ENCODE measurements at regions not wholly inside any gene's neighbourhood (a gene's known extent, or its start where the extent isn't known, plus 50 kb on each side); places are given as distances from the start of the nearest gene placed in this dataset.

DNA sequence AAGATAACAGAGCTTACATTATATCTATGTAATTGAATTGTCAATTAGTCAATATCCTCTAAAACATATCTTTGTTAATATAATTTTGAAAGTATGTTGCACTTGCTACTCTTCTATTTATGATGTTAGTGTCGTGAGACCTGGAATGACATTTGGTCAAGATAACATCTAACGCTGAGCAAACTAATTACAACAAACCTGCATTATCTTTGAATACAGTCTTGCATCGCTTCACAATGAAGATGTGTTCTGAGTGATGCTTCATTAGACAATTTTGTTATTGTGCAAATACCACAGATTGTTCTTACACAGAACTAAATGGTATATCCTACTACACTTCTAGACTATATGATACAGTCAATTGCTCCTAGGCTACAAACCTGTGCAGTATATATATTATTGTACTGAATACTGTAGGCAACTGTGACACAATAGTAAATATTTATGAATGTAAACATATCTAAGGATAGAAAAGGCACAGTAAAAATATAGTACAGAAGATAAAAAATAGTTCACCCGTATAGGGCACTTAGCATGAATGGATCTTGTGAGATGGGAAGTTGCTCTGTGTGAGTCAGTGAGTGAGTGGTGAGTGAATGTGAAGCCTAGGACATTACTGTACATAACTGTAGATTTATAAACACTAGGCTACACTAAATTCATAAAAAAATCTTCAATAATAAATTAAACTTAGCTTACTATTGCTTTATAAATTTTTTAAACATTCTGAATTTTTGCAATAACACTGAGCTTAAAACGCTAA, 1773.8 kb downstream of the PCDH9 start:
- Mint-ChIP-seq H3K27me3 (no peaks in the 10 kb centered on the region), H3K9me3 (peaks cover 5 to 11% of the 10 kb centered on the region in 2 donors), H3K4me1 (ENCODE audit: low read depth in 2 of 2) (no peaks in the 10 kb centered on the region), H3K36me3 (ENCODE audit: insufficient read depth) (no peaks in the 10 kb centered on the region), H3K4me3 (no peak overlapping the region), H3K27ac (no peak overlapping the region)
- ATAC-seq (replicated peaks) (no peak), DNase-seq (no peak)

DNA sequence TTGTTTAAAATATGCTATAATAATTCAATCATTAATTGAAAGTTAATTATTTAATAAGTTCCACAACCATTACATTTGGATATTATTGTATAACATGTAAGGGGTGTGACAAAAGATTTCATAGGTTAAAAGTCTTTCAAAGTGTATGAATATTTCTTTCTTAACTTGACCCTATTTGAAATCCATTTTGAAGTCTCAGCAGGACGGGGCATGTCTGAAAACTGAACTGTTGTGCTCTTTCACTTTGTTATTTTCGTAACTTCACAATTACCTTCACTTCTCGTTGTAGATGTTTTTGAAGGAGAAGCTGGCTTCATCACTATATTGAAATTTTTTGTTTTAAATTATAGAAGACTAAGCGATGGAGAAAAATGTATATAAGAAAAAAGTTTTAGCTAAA, 1775.7 kb downstream of the PCDH9 start:
- no peak for ATAC-seq (replicated peaks)
- Mint-ChIP-seq H3K4me1 (ENCODE audit: low read depth in 2 of 2) (no peaks in the 10 kb centered on the region), H3K9me3 (peaks cover 6 to 11% of the 10 kb centered on the region in 2 donors), H3K27ac (no peak overlapping the region), H3K36me3 (ENCODE audit: insufficient read depth) (no peaks in the 10 kb centered on the region), H3K27me3 (no peaks in the 10 kb centered on the region), H3K4me3 (no peak overlapping the region)
- DNase-seq, result no peak

DNA sequence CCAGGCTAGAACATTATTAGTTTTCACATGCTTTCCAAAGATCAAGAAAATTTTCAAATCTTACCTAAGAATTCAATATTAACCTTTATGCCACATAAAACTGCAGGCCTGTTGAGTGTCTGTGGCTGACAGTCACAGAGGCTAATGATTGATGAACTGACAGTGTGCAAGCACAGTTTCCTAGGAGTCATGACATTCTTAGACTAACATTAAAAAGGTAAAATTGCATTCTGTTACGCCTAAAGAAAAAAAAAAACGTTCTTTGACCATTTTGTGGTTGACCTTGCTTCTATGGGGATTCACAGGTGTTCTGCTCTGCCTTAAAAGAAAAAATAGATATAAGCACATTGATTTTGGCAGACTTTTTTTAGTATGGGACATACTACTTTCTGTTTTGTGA, 1776.2 kb downstream of the PCDH9 start:
- Mint-ChIP-seq H3K9me3 (peaks cover 6 to 11% of the 10 kb centered on the region in 2 donors), H3K4me1 (ENCODE audit: low read depth in 2 of 2) (no peaks in the 10 kb centered on the region), H3K36me3 (ENCODE audit: insufficient read depth) (no peaks in the 10 kb centered on the region), H3K27ac (no peak overlapping the region), H3K4me3 (no peak overlapping the region), H3K27me3 (no peaks in the 10 kb centered on the region)
- DNase-seq (no peak), ATAC-seq (replicated peaks) (no peak)

DNA sequence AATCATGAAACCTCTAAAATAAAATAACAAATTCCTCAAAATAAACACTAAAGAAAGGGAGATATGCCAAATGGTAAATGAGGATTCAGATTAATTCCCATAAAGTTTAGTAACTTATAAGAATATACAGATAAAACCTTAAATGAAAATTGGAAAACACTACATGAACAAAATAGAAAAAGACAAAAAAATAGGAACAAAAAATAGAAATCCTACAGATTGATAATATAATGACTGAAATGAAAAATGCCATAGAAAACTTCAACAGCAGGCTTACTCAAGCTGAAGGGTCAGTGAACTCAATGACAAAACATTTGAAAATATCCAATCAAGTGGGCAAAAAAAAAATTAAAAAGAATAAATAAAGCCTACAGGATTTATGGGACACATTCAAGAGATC, 1784.8 kb downstream of the PCDH9 start:
- H3K36me3 Mint-ChIP-seq (ENCODE audit: insufficient read depth), result no peaks in the 10 kb centered on the region
- DNase-seq, result no peak
- H3K9me3 Mint-ChIP-seq, result peaks cover 11 to 25% of the 10 kb centered on the region in 2 donors
- H3K27me3 Mint-ChIP-seq, result no peaks in the 10 kb centered on the region
- H3K27ac Mint-ChIP-seq, result no peak overlapping the region
- H3K4me1 Mint-ChIP-seq (ENCODE audit: low read depth in 2 of 2), result no peaks in the 10 kb centered on the region
- no peak for ATAC-seq (replicated peaks)
- H3K4me3 Mint-ChIP-seq, result no peak overlapping the region

DNA sequence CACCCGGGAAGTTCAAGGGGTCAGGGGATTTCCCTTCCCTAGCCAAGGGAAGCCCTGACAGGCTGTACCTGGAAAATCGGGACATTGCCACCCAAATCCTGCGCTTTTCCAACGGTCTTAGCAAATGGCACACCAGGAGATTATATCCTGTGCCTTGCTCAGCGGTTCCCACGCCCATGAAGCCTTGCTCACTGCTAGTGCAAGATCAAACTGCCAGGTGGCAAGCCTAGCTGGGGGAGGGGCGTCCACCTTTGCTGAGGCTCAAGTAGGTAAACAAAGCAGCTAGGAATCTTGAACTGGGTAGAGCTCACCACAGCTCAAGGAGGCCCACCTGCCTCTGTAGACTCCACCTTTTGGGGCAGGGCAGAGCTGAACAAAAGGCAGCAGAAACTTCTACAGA, 1794.5 kb downstream of the PCDH9 start:
- Mint-ChIP-seq H3K4me3 (no peak overlapping the region), H3K27ac (no peak overlapping the region), H3K36me3 (ENCODE audit: insufficient read depth) (no peaks in the 10 kb centered on the region), H3K9me3 (peaks cover 12 to 20% of the 10 kb centered on the region in 2 donors), H3K4me1 (ENCODE audit: low read depth in 2 of 2) (no peaks in the 10 kb centered on the region), H3K27me3 (no peaks in the 10 kb centered on the region)
- ATAC-seq (replicated peaks) (no peak), DNase-seq (no peak)

DNA sequence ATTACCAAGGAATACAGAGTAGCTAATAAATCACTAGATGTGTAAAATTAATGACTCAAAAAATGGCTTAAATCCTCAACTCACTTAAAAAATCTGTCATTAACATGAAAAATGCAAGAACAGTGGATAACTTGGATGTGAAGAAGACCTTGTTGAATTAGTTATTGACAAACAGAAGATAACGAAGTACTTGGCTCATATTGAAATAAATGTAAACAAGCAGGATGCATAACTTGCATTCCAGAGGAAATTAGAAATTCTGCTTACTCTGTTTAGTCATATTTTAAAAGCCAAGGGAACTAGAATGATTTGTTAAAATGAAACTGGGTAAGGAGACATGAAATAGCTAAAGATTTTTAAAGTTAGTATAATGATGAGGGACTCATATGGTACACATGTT, 1812.2 kb downstream of the PCDH9 start:
- Mint-ChIP-seq H3K36me3 (ENCODE audit: insufficient read depth) (no peaks in the 10 kb centered on the region), H3K4me1 (ENCODE audit: low read depth in 2 of 2) (no peaks in the 10 kb centered on the region), H3K9me3 (peaks cover 0 to 10% of the 10 kb centered on the region in 2 donors), H3K4me3 (no peak overlapping the region), H3K27ac (no peak overlapping the region), H3K27me3 (no peaks in the 10 kb centered on the region)
- no peak for ATAC-seq (replicated peaks)
- no peak for DNase-seq

DNA sequence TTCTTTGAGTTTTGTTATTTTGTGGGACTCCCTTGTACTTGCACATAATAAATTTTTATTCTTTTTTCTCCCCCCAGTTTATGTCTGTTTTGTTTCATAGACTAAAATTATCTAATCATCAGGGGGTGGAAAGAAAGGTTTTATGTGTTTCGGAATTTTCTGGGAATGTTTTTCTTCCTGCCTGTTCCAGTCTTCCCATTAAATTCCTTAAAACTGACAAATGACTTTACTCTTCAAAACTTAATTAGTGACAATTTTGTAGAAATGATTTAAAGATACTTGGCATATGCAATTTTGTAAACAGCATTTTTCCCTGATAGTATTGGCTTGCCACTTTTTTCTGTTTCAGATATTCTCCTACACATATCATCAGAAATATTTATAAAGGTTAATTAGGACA, 1813.4 kb downstream of the PCDH9 start:
- no peaks in the 10 kb centered on the region for H3K27me3 Mint-ChIP-seq
- no peak overlapping the region for H3K4me3 Mint-ChIP-seq
- ATAC-seq (replicated peaks), result no peak
- peaks cover 0 to 11% of the 10 kb centered on the region in 2 donors for H3K9me3 Mint-ChIP-seq
- H3K4me1 Mint-ChIP-seq (ENCODE audit: low read depth in 2 of 2), result no peaks in the 10 kb centered on the region
- H3K27ac Mint-ChIP-seq, result no peak overlapping the region
- no peaks in the 10 kb centered on the region for H3K36me3 Mint-ChIP-seq (ENCODE audit: insufficient read depth)
- no peak for DNase-seq

DNA sequence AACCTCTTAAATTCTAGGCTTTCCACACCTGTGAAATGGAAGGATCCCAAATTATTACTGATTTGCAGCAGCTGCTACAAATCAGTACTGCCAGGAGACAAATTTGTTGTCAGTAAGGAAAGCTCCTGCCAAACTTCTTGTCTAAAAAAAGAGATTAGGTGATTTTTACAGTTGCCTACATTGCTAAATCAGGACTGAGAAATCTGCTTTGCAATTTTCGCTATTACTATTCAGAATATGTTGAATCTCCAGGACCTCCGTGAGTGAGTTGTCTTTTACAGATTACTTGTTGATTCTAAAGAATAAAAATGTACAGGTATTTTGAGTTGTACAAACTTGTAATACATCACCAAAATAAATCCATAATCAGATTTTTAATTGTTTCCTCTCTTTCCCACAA, 1815.9 kb downstream of the PCDH9 start:
- Mint-ChIP-seq H3K4me1 (ENCODE audit: low read depth in 2 of 2) (no peaks in the 10 kb centered on the region), H3K36me3 (ENCODE audit: insufficient read depth) (no peaks in the 10 kb centered on the region), H3K4me3 (no peak overlapping the region), H3K9me3 (peaks cover 0 to 9% of the 10 kb centered on the region in 2 donors), H3K27me3 (no peaks in the 10 kb centered on the region), H3K27ac (no peak overlapping the region)
- DNase-seq (no peak), ATAC-seq (replicated peaks) (no peak)

DNA sequence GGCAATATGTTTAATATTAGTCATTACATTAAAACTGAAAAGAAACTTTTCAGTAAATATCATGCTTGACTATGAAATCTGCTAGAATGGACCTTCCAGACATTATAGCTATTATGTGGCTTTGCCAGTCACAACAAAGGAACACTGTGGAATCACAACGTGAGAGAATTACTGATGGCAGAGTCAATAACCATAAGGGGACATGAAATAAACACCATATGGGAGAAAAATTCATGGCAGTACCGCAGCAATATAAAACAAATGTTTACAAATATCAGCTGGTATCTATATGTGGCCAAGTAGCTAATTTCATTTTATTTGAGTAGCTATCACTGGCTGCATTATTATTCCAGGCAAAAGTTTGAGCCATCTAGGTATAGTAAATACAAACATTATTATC, 1818.6 kb downstream of the PCDH9 start:
- no peaks in the 10 kb centered on the region for H3K36me3 Mint-ChIP-seq (ENCODE audit: insufficient read depth)
- no peaks in the 10 kb centered on the region for H3K4me1 Mint-ChIP-seq (ENCODE audit: low read depth in 2 of 2)
- no peak for ATAC-seq (replicated peaks)
- no peak overlapping the region for H3K4me3 Mint-ChIP-seq
- DNase-seq, result no peak
- no peaks in the 10 kb centered on the region for H3K27me3 Mint-ChIP-seq
- no peak overlapping the region for H3K27ac Mint-ChIP-seq
- H3K9me3 Mint-ChIP-seq, result peaks cover 0 to 7% of the 10 kb centered on the region in 2 donors

DNA sequence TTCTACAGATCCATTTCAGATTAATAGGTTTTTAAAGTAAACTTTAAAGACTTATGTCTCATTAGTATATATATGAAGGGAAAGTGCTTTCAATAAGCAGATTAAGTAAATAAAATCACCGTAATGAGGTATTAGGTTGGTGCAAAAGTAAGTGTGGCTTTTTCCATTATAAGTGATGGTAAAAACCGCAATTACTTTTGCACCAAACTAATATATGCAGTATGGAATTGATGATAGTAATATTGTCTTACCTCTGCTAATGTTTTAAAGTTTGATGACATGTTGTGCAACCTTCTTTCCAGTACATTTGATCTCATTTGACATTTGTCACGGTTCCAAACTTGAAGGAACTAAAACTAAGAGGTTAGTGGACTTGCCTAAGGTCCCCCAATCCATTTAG, 1819.3 kb downstream of the PCDH9 start:
- H3K27me3 Mint-ChIP-seq, result no peaks in the 10 kb centered on the region
- peaks cover 0 to 7% of the 10 kb centered on the region in 2 donors for H3K9me3 Mint-ChIP-seq
- no peaks in the 10 kb centered on the region for H3K4me1 Mint-ChIP-seq (ENCODE audit: low read depth in 2 of 2)
- H3K27ac Mint-ChIP-seq, result no peak overlapping the region
- no peaks in the 10 kb centered on the region for H3K36me3 Mint-ChIP-seq (ENCODE audit: insufficient read depth)
- no peak overlapping the region for H3K4me3 Mint-ChIP-seq
- ATAC-seq (replicated peaks), result no peak
- DNase-seq, result no peak

DNA sequence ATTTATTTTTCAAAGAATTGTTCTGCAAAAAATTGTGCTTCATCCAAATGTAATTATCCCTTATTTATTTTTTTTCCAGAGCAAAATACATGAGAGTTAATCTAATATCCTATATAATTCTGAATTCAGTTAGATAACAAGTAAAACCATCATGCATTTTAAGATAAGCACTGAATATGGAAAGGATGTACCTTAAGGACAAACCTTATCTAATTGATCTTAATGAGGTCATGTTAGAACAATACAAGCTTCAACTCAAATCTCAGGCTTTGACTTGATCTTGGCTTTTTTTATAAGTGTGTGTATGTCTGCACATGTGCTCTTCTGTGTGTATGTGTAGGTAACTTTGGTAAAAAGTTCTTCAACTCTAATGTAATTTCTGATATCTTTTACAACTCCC, 1828.8 kb downstream of the PCDH9 start:
- DNase-seq (no peak), ATAC-seq (replicated peaks) (no peak)
- Mint-ChIP-seq H3K36me3 (ENCODE audit: insufficient read depth) (no peaks in the 10 kb centered on the region), H3K27ac (no peak overlapping the region), H3K9me3 (peaks cover 7 to 15% of the 10 kb centered on the region in 2 donors), H3K4me3 (no peak overlapping the region), H3K27me3 (no peaks in the 10 kb centered on the region), H3K4me1 (ENCODE audit: low read depth in 2 of 2) (no peaks in the 10 kb centered on the region)

DNA sequence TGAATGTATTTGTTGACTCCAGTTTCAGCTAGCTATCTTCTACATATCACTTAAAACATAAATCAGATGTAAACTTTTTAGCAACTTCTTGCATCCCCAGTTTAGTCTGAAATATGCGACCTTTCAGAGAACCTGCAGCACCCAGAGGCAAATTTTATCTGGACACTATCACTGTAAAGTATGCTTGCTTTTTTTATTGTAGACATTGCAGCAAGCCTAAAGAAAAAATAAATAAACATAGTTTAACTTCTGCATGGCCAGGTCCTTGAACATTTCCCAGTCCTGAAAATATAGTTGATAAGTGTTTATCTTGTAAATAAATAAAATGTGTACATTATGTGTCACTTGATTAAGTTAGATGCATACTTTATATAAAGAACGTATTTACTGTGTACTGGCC, 1829.4 kb downstream of the PCDH9 start:
- Mint-ChIP-seq H3K36me3 (ENCODE audit: insufficient read depth) (no peaks in the 10 kb centered on the region), H3K4me3 (no peak overlapping the region), H3K27ac (no peak overlapping the region), H3K9me3 (peaks cover 7 to 15% of the 10 kb centered on the region in 2 donors), H3K4me1 (ENCODE audit: low read depth in 2 of 2) (no peaks in the 10 kb centered on the region), H3K27me3 (no peaks in the 10 kb centered on the region)
- ATAC-seq (replicated peaks) (no peak), DNase-seq (no peak)

DNA sequence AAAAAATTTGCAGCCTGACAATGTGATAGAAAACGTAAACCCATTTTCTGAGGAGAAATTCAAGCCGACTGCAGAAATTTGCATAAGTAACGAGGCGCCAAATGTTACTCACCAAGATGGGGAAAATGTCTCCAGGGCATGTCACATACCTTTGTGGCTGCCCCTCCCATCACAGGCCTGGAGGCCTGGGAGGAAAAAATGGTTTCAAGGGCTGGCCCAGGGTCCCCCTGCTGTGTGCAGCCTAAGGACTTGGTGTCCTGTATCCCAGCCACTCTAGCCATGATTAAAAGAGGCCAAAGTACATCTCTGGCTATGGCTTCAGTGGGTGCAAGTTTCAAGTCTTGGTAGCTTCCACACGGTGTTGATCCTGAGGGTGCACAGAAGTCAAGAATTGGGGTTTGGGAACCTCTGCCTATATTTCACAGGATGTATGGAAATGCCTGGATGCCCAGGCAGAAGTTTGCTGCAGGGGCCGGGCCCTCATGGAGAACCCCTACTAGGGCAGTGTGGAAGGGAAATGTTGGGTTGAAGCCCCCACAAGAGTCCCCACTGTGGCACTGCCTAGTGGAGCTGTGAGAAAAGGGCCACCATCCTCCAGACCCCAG, 1842.3 kb downstream of the PCDH9 start:
- Mint-ChIP-seq H3K4me3 (no peak overlapping the region), H3K9me3 (peaks cover 7 to 11% of the 10 kb centered on the region in 2 donors), H3K36me3 (ENCODE audit: insufficient read depth) (no peaks in the 10 kb centered on the region), H3K27me3 (no peaks in the 10 kb centered on the region), H3K4me1 (ENCODE audit: low read depth in 2 of 2) (no peaks in the 10 kb centered on the region), H3K27ac (no peak overlapping the region)
- ATAC-seq (replicated peaks) (no peak), DNase-seq (no peak)

DNA sequence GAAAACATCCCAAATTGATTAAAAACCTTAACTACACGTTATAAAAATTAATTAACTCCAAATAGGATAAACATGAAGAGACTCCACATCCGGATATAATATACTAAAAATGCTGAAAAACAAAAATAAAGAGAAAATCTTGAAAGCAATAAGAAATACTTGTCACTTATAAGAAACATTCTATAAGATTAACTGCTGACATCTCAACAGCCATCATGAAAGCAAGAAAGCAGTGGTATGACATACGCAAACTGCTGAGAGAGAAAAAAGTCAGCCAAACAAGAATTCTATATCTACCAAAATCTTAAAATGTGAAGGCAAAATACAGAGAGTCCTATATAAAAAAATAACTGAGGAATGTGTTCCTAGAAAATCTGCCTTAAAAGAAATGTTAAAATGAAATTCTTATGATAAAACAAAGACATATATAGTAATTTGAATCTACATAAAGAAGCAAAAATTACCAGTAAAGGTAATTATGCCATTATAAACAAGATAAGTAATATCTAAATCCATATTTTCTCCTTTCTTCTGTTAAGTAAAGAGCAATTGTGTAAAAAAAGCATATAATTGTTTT, 1851.1 kb downstream of the PCDH9 start:
- H3K4me1 Mint-ChIP-seq (ENCODE audit: low read depth in 2 of 2), result no peaks in the 10 kb centered on the region
- H3K27me3 Mint-ChIP-seq, result no peaks in the 10 kb centered on the region
- DNase-seq, result no peak
- H3K27ac Mint-ChIP-seq, result no peak overlapping the region
- no peak overlapping the region for H3K4me3 Mint-ChIP-seq
- ATAC-seq (replicated peaks), result no peak
- no peaks in the 10 kb centered on the region for H3K36me3 Mint-ChIP-seq (ENCODE audit: insufficient read depth)
- H3K9me3 Mint-ChIP-seq, result peaks cover 0 to 3% of the 10 kb centered on the region in 2 donors
